H1 (cell line): ENCODE measurements at regions not wholly inside any gene's neighbourhood (a gene's known extent, or its start where the extent isn't known, plus 50 kb on each side); places are given as distances from the start of the nearest gene placed in this dataset.

Experiments used
- BCL11A ChIP-seq, 2 experiments: IDR thresholded peaks; one replicate each; pipeline ENCODE4 v1.6.1; 2011; ENCODE audit warnings: low read depth in 2 of 2, low read length in 2 of 2, mild to moderate bottlenecking in 2 of 2
- CBX5 ChIP-seq: fragments of 300-800, 300-1000 bp; sonication (generic); IDR thresholded peaks from 2 replicates; pipeline ENCODE4 v1.7.1; 2016; ENCODE audit warnings: antibody characterized with exemption, low read length, low read depth
- EP300 ChIP-seq, 2 experiments: IDR thresholded peaks; 1 replicate in 1 of 2; 2 replicates in 1 of 2; pipeline ENCODE4 v1.6.1; 2011 to 2012; ENCODE audit warnings: low read depth in 2 of 2, low read length in 2 of 2, mild to moderate bottlenecking in 2 of 2, borderline replicate concordance in 1 of 2, inconsistent platforms in 1 of 2, moderate library complexity in 1 of 2
- POLR2A ChIP-seq, 2 experiments: IDR thresholded peaks; 1 replicate in 1 of 2; 2 replicates in 1 of 2; pipeline ENCODE4 v1.6.1; 2011; ENCODE audit warnings: low read depth in 2 of 2, low read length in 2 of 2, mild to moderate bottlenecking in 2 of 2; ENCODE audit errors: control extremely low read depth in 1 of 2
- POU5F1 ChIP-seq: IDR thresholded peaks from 2 replicates; pipeline ENCODE4 v1.6.1; 2011; ENCODE audit warnings: low read depth, mild to moderate bottlenecking, low read length, moderate library complexity
- RNF2 ChIP-seq: fragments of 200-900, 300-1000 bp; sonication (generic); IDR thresholded peaks from 2 replicates; pipeline ENCODE4 v1.7.1; 2016; ENCODE audit warnings: borderline replicate concordance, low read depth, mild to moderate bottlenecking, antibody characterized with exemption, low read length; ENCODE audit not compliant: poor library complexity, severe bottlenecking; ENCODE audit errors: missing control alignments
- SUZ12 ChIP-seq: fragments of 200-600 bp; sonication (generic); IDR thresholded peaks from 2 replicates; pipeline ENCODE4 v1.6.1; 2012; ENCODE audit warnings: mild to moderate bottlenecking, inconsistent platforms, low read length, moderate library complexity, mixed read lengths

DNA sequence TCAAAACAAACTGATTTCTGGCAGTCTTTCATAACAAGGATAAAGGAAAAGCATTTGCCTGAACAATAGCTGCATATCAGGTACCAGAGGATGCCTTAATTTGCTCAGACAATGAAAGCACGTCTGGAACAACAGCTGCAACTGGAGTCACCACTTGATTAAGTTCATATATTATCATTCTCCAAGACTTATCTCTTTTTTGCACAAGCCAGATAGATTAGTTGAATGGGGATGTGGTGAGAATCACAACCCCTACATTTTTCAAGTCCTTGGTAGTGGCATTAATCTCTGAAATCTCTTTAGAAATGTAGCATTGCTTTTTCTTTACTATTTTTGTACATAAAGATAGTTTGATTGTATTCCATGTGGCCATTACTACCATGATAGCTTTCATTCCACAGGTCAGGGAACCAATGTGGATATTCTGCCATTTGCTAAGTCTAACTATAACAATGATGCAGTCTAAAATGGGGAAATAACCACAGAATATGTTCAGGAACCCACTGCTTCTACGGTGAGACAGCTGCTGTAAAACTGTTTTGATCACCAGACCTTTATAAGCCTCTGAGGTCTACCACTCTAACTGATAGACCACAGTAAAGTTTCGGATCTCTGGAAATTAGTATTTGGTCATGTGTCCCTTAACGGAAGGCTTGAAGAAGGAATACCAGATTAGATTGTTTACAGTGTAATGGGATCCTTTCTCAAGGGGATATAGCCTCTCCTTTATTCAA lies 1176.2 kb downstream of the DNAJB9 start (continued):
- TF ChIP-seq POU5F1 (no peak), CBX5 (no peak), RNF2 (no peak), EP300 (IDR thresholded peaks at IDR 0.05; ENCODE audit: borderline replicate concordance in 1 of 2, low read depth in 2 of 2, low read length in 2 of 2) (no peak), POLR2A (IDR thresholded peaks at IDR 0.05; ENCODE audit: control extremely low read depth in 1 of 2, low read depth in 2 of 2, low read length in 2 of 2) (no peak), BCL11A (IDR thresholded peaks at IDR 0.05; ENCODE audit: low read depth in 2 of 2, low read length in 2 of 2) (no peak), SUZ12 (no peak)
